ENCODE measurements at regions not wholly inside any gene's neighbourhood (a gene's known extent, or its start where the extent isn't known, plus 50 kb on each side); places are given as distances from the start of the nearest gene placed in this dataset.

DNA sequence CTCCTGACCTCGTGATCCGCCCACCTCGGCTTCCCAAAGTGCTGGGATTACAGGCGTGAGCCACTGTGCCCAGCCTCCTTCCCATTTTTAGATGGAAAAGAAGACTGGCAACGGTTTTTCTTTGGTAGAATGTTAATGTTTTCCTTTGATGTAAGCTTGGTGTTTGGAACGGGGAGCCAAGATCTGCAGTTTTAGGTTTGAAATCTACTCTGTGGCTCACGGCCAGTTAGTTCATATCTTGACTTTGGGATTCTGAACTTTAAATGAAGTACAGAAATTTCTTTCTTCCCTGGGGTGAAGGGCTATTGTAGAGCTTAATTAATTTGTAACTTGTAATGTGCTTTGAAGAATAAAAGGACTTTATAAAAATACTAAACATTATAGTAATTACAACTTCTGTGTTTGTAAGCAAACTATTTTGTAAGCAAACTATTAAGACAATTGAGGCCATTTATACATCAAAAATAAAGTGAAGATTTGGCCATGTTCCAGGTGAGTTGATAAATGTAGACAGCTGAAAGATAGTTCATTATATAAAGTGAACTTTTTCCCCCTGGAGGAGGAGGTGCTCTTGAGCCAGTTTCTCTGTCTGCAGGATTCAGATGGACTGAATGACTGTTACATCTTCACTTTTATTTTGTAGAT lies 117.1 kb upstream of the TUT7 start:
- DNase-seq (no peak), ATAC-seq (no peak)
- no peaks in the 10 kb centered on the region for H3K79me2 ChIP-seq (ENCODE audit: low read length)
- H2AFZ ChIP-seq (ENCODE audit: low read length): no peak overlapping the region
- H3K4me1 ChIP-seq (ENCODE audit: insufficient read depth, low read length): no peaks in the 10 kb centered on the region
- H4K20me1 ChIP-seq (ENCODE audit: low read length): no peaks in the 10 kb centered on the region
- no peaks in the 10 kb centered on the region for H3K9me2 ChIP-seq (replicated peaks; ENCODE audit: low read length)
- POLR2A ChIA-PET (ENCODE audit: unreplicated experiment): no interaction called here
- no peak for TF ChIP-seq EZH2phosphoT487 (IDR thresholded peaks at IDR 0.05; ENCODE audit: borderline replicate concordance, low read length)
- no peak for TF ChIP-seq EZH2 (IDR thresholded peaks at IDR 0.05; ENCODE audit: low read length, unreplicated experiment)
- TF ChIP-seq, protein P1, sequence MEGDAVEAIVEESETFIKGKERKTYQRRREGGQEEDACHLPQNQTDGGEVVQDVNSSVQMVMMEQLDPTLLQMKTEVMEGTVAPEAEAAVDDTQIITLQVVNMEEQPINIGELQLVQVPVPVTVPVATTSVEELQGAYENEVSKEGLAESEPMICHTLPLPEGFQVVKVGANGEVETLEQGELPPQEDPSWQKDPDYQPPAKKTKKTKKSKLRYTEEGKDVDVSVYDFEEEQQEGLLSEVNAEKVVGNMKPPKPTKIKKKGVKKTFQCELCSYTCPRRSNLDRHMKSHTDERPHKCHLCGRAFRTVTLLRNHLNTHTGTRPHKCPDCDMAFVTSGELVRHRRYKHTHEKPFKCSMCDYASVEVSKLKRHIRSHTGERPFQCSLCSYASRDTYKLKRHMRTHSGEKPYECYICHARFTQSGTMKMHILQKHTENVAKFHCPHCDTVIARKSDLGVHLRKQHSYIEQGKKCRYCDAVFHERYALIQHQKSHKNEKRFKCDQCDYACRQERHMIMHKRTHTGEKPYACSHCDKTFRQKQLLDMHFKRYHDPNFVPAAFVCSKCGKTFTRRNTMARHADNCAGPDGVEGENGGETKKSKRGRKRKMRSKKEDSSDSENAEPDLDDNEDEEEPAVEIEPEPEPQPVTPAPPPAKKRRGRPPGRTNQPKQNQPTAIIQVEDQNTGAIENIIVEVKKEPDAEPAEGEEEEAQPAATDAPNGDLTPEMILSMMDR (conservative IDR thresholded peaks at IDR 0.05; ENCODE audit: low read depth, low read length): no peak
- CTCF ChIA-PET: no interaction called here
- intact Hi-C loops (cut with micrococcal nuclease): no loop called here
- no peak overlapping the region for H3K9ac ChIP-seq (ENCODE audit: low read length)
- H3K9me3 ChIP-seq (ENCODE audit: low read length): no peaks in the 10 kb centered on the region
- BruUV-seq (replicated peaks): no TSS peak
- H3K4me3 ChIP-seq (ENCODE audit: low read length): no peak overlapping the region
- no peak overlapping the region for H3K27ac ChIP-seq (ENCODE audit: low read length)
- no peaks in the 10 kb centered on the region for H3K36me3 ChIP-seq (ENCODE audit: low read depth, low read length)
- no peak overlapping the region for H3K4me2 ChIP-seq (ENCODE audit: low read length)
- H3F3A ChIP-seq (ENCODE audit: low read length, unreplicated experiment): no peaks in the 10 kb centered on the region
- H3K27me3 ChIP-seq (ENCODE audit: low read length): no peaks in the 10 kb centered on the region

DNA sequence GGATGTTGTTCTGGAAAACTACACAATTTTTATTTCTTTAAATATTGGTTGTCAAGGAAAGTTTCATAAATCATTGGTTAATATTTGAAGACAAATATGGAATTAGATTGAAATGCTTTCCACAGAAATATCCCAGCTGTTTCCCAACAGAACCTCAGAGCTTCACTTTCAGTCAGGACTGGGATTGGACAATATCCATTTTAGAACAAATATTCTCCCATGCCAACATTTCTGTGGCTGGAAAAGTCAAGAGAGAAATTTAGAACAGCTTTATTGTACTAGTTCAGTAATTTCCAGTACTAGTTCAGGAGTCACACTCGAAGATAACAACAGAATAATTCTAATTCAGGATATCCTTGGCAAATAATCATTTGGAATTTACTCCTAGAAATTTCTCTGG lies 116.1 kb upstream of the TUT7 start:
- no TSS peak for BruUV-seq (replicated peaks)
- Histone ChIP-seq H3K27ac (ENCODE audit: low read length) (no peak overlapping the region), H3K4me1 (ENCODE audit: insufficient read depth, low read length) (no peaks in the 10 kb centered on the region), H3K9me3 (ENCODE audit: low read length) (no peaks in the 10 kb centered on the region), H3F3A (ENCODE audit: low read length, unreplicated experiment) (no peaks in the 10 kb centered on the region), H3K9me2 (replicated peaks; ENCODE audit: low read length) (no peaks in the 10 kb centered on the region), H3K9ac (ENCODE audit: low read length) (no peak overlapping the region), H3K27me3 (ENCODE audit: low read length) (no peaks in the 10 kb centered on the region), H2AFZ (ENCODE audit: low read length) (no peak overlapping the region), H3K36me3 (ENCODE audit: low read depth, low read length) (no peaks in the 10 kb centered on the region), H3K4me3 (ENCODE audit: low read length) (no peak overlapping the region), H3K79me2 (ENCODE audit: low read length) (no peaks in the 10 kb centered on the region), H3K4me2 (ENCODE audit: low read length) (no peak overlapping the region), H4K20me1 (ENCODE audit: low read length) (no peaks in the 10 kb centered on the region)
- ATAC-seq (no peak), DNase-seq (no peak)
- POLR2A ChIA-PET (ENCODE audit: unreplicated experiment): no interaction called here
- CTCF ChIA-PET: no interaction called here
- no peak for TF ChIP-seq EZH2 (IDR thresholded peaks at IDR 0.05; ENCODE audit: low read length, unreplicated experiment)
- intact Hi-C loops (cut with micrococcal nuclease): no loop called here

DNA sequence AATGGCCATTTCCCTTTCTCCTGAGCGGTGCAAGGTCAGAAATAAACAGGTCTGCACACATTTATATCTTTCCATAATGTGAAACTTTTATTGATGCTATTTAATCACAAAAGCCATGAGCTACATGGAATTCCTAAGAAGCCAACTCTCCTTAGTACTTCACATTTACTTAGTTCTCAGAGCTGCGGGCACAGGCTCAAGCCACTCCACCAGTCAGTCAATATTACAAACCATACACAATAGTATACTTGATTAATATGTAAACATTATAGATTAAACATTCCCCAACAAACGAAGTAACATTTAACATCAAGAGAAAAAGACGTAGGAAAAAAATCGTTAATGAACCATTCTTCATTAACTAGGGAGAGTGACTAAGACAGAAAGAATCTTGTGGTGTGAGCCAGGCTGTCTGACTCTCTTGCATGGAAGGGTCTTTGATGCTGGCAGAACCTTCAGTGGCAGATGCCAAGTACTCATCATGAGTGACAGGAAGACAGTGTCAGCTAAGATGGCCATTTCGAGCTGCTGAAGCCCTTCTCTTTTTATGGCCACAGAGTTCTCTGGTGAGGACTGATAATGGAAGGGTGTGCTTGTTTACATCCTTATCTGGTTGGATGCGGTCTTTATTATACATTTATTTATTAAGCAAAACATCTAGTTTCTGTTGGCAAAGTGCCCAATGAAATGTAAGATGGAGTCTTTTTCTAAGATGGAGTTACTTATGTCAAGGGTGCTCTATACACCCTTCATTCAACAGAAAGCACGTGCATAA lies 115.5 kb upstream of the TUT7 start:
- no peak overlapping the region for H2AFZ ChIP-seq (ENCODE audit: low read length)
- H3K4me1 ChIP-seq (ENCODE audit: insufficient read depth, low read length): no peaks in the 10 kb centered on the region
- H3K4me3 ChIP-seq (ENCODE audit: low read length): no peak overlapping the region
- no peaks in the 10 kb centered on the region for H3K27me3 ChIP-seq (ENCODE audit: low read length)
- H3K36me3 ChIP-seq (ENCODE audit: low read depth, low read length): no peaks in the 10 kb centered on the region
- CTCF ChIA-PET: no interaction called here
- no peak overlapping the region for H3K4me2 ChIP-seq (ENCODE audit: low read length)
- TF ChIP-seq EZH2 (IDR thresholded peaks at IDR 0.05; ENCODE audit: low read length, unreplicated experiment) (no peak), EZH2phosphoT487 (IDR thresholded peaks at IDR 0.05; ENCODE audit: borderline replicate concordance, low read length) (no peak)
- TF ChIP-seq, protein P1 (conservative IDR thresholded peaks at IDR 0.05; ENCODE audit: low read depth, low read length): no peak
- H3K27ac ChIP-seq (ENCODE audit: low read length): no peak overlapping the region
- BruUV-seq (replicated peaks): no TSS peak
- intact Hi-C loops (cut with micrococcal nuclease): no loop called here
- no peaks in the 10 kb centered on the region for H3K9me2 ChIP-seq (replicated peaks; ENCODE audit: low read length)
- DNase-seq (no peak), ATAC-seq (no peak)
- no peaks in the 10 kb centered on the region for H3K79me2 ChIP-seq (ENCODE audit: low read length)
- no peaks in the 10 kb centered on the region for H3F3A ChIP-seq (ENCODE audit: low read length, unreplicated experiment)
- POLR2A ChIA-PET (ENCODE audit: unreplicated experiment): no interaction called here
- H3K9me3 ChIP-seq (ENCODE audit: low read length): no peaks in the 10 kb centered on the region
- H4K20me1 ChIP-seq (ENCODE audit: low read length): no peaks in the 10 kb centered on the region
- no peak overlapping the region for H3K9ac ChIP-seq (ENCODE audit: low read length)

Measured in PC-3 (cell line).